Activated CD8-positive, alpha-beta memory T cell treated with anti-CD3 and anti-CD28 coated beads, Interleukin-2, amount 50 U/mL, for 4 hours (primary cell): ENCODE measurements at regions not wholly inside any gene's neighbourhood (a gene's known extent, or its start where the extent isn't known, plus 50 kb on each side); places are given as distances from the start of the nearest gene placed in this dataset.
"Not testable (repeated sequence)": the region's sequence is repeated elsewhere in the genome, so short reads cannot be mapped to it uniquely, and the experiment has no call there.

ENCODE experiments used
- DNase-seq: peaks from one replicate; pipeline ENCODE4 v3.0.0-alpha.2; 2020

- DNase-seq: no peak
Measured at GRCh38 chr5:155626592-155626991, 613.0 kb downstream of the KIF4B start.

DNA sequence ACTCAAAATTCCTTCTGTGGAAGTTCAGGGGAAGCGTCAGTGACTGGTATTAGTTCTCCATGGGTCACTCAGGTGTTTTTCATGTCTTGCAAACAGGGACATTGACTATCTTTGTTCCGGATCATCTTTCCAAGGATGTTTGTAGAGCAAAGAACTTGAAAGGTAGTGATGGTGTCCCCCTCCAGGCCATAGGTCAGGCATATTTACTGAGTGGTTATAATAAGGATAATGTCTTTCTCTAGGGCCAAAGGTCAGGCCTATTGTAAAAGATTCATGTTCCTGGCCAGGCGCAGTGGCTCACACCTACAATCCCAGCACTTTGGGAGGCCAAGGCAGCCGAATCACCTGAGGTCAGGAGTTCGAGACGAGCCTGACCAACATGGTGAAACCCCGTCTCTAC is 614.8 kb downstream of the KIF4B start:
- DNase-seq: no peak

DNA sequence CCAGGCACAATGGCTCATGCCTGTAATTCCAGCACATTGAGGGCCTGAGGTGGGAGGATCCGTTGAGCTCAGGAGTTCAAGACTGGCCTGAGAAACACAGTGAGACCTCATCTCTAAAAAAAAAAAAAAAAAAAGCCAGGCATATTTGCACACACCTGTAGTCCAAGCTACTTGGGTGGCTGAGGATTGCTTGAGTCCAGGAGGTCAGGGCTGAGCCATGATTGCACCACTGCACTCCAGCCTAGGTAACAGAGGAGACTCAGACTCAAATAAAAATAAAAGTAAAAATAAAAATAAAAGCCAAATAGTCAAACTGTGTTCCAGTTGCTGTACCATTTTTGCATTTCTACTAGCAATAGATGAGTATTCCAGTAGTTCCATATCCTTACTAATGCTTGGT is 616.0 kb downstream of the KIF4B start:
- no peak for DNase-seq

- DNase-seq: no peak
Measured at GRCh38 chr5:155631116-155631515, 617.6 kb downstream of the KIF4B start.

- no peak for DNase-seq
Measured at GRCh38 chr5:155633338-155633957, 619.9 kb downstream of the KIF4B start.

GRCh38 chr5:155649666-155650065 is 636.1 kb downstream of the KIF4B start:
- no peak for DNase-seq

GRCh38 chr5:155655569-155655968 is 642.0 kb downstream of the KIF4B start:
- DNase-seq: no peak

GRCh38 chr5:155661859-155662258 is 648.3 kb downstream of the KIF4B start:
- DNase-seq: no peak

- no peak for DNase-seq
Measured at GRCh38 chr5:155665361-155665760, 651.8 kb downstream of the KIF4B start.

DNA sequence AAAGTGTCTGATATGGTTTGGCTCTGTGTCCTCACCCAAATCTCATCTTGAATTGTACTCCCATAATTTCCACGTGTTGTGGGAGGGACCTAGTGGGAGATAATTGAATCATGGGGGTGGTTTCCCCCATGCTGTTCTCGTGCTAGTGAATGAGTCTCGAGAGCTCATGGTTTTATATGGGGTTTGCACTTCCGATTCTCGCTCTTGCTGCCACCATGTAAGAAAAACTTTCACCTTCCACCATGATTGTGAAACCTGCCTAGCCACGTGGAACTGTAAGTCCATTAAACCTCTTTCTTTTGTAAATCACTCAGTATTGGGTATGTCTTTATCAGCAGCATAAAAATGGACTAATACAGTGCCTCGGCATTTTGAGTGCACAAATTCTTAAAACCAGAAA is 655.0 kb upstream of the SGCD start:
- not testable (repeated sequence) for DNase-seq

- DNase-seq: no peak
Measured at GRCh38 chr5:155676967-155677366, 650.0 kb upstream of the SGCD start.

DNA sequence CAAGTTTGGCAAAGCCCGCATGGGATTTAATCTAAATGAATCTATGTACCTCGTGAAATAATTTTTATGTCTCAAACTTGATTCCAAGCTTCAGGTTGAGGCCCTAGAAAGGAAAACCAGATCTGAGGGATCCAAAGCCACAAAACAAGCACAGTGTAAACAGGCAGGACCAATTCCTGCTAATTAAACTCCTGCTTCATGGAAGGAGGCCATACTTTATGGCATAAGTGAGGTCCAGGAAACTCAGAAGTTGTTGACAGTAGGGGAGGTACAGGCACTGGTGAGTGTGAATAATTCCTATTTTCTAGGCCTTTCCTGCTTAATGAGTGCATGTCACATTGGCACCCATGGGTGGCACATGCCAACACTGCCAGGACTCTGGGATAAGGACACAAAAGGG is 648.6 kb upstream of the SGCD start:
- DNase-seq: no peak

- no peak for DNase-seq
Measured at GRCh38 chr5:155679530-155679929, 647.4 kb upstream of the SGCD start.

- no peak for DNase-seq
Measured at GRCh38 chr5:155684417-155684816, 642.5 kb upstream of the SGCD start.

DNA sequence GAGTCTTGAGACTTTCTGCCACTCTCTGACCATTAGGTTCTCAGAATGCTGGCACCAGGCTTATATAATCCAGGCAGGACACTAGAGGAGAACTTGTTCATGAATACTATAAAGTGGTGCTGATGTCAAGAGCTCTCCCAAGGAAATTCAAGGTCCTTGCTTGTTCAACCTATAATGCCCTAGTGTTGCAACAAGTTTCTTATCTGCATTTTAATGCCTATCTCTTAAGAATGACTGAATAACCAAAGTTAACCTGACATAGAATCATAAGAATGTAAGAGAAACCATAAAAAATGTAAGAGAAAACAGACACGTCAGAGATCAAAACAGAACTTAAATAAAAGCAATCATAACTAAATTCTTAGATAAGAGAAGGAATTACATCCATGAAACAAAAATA is 640.8 kb upstream of the SGCD start:
- DNase-seq: no peak

GRCh38 chr5:155689406-155689805 is 637.6 kb upstream of the SGCD start:
- no peak for DNase-seq

DNA sequence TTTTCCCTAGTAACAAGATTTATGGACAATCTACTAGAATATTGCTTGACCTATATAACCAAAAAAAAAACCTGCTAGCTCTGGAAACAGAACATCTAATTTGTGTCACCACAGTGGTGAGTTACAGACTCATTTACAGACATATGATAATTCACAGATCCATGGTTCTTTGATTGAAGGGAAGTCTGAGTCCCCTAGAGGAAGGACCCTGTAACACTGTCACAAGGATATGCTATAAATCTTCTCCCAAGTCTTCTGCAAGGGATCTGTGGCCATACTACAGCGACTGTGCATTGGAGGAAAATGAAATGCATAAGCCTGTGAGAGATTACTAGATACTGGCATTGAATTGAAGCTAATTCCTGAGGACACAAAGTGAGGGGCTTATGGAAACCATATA is 630.6 kb upstream of the SGCD start:
- no peak for DNase-seq

- DNase-seq: no peak
Measured at GRCh38 chr5:155697236-155697635, 629.7 kb upstream of the SGCD start.

DNA sequence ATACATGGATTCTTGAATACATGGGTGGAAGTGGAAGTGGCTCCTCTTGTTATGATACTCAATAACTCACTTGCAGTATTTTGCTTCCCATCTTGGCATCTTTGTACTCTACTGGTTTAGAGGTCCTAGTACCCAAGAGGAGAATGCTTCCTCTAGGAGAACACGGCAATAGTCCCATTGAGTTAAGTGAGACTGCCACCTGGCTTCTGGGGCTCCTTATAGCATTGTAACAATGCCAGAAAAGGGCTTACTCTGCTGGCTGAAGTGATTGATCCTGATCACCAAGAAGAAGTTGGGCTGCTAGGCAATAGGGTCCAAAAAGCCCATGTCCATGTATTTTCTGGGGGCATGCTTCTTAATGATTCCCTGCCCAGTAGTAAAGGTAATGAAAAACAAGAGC is 627.6 kb upstream of the SGCD start:
- no peak for DNase-seq

- no peak for DNase-seq
Measured at GRCh38 chr5:155700333-155700732, 626.6 kb upstream of the SGCD start.

GRCh38 chr5:155711882-155712281 is 615.1 kb upstream of the SGCD start:
- no peak for DNase-seq

DNA sequence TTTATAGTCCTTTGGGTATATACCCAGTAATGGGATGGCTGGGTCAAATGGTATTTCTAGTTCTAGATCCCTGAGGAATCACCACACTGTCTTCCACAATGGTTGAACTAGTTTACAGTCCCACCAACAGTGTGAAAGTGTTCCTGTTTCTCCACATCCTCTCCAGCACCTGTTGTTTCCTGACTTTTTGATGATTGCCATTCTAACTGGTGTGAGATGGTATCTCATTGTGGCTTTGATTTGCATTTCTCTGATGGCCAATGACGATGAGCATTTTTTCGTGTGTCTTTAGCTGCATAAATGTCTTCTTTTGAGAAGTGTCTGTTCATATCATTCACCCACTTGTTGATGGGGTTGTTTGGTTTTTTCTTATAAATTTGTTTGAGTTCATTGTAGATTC is 612.5 kb upstream of the SGCD start:
- DNase-seq: not testable (repeated sequence)

- DNase-seq: no peak
Measured at GRCh38 chr5:155726267-155726666, 600.7 kb upstream of the SGCD start.

DNA sequence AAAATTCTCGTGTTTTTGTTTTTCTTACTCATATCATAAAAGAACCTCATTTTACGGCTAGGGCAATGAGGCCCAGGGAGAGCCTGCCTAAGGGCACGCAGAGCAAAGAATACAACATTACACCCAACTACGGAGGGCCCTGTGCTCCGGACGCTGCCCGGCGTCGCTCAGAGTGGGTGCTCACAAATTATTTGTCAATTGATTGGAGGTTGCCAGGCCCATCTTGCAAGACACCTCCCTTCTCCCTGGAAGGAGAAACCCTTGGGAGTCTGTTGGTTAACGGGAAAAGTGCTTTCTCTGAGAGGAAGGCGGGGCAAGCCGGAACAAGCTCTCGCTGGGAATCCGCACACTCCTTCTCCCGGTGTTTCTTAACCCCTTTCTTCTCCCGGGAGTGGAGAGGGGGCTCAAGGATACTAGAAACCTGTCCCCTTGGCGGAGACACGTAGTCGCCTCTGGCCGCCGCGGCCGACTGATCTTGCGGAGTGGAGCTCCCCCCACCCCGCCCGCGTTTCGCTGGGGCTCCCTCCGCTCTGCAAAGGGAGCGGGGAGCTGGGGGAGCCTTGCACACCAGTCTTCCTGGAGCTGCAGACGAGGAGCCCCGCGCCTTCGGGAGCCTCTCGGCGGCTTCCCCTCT is 599.3 kb upstream of the SGCD start:
- no peak for DNase-seq
